ENCODE measurements at regions not wholly inside any gene's neighbourhood (a gene's known extent, or its start where the extent isn't known, plus 50 kb on each side); places are given as distances from the start of the nearest gene placed in this dataset.

DNA sequence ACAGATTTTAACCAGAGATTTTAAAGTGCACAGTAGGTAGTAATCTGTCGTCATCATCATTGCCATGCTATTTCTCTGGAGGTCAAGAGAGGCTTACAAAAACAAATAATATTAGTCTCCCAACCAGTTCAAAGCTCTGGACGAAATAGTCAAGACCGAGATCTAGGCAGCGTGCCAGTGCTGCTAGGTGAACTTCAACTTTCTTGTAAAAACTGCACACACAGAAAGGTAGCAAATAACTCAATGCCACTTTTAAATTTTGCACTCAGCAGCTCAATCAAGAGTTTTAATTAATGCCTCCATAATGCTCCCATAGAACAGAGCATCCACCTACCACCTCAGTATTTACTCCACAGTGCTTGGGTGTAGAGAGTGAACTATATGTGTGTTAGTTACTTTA lies 656.8 kb downstream of the IRX1 start:
- TF ChIP-seq CTCF (IDR thresholded peaks at IDR 0.05) (no peak), POLR2A (IDR thresholded peaks at IDR 0.05) (no peak)

Measured in thyroid gland (tissue), 4 donors.